ENCODE measurements at regions not wholly inside any gene's neighbourhood (a gene's known extent, or its start where the extent isn't known, plus 50 kb on each side); places are given as distances from the start of the nearest gene placed in this dataset.

DNA sequence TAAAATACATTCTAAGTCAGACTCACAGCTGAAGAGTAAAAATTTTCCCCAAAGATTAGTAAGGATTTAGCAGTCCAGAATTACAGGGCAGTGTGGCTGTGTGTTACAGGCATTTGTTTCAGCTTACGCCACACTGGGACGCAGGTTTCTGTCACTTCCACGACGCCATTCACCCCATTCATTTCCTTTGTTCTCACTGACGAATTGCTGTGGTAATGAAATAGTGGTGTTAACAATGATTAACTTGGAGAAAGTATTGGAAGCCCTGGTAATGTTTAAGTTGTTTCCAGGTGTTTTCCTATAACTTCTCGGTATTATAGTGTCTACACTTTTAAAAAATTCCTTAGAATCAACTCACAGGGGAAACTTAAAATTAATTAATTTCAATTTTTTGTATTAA lies 370.9 kb downstream of the SH2D4B start:
- TF ChIP-seq CTCF (IDR thresholded peaks at IDR 0.05; ENCODE audit: insufficient read depth, low read depth, low read length) (no peak), EZH2 (IDR thresholded peaks at IDR 0.05; ENCODE audit: insufficient read depth, low read length) (no peak)

Data from astrocyte (in vitro differentiated cells and primary cell).